Esophagus squamous epithelium (tissue), 5 donors: ENCODE measurements at regions not wholly inside any gene's neighbourhood (a gene's known extent, or its start where the extent isn't known, plus 50 kb on each side); places are given as distances from the start of the nearest gene placed in this dataset.

Experiments
- DNase-seq: peaks from one replicate; lab custom pipeline; 2025; lab: John Stamatoyannopoulos, UW
- H3K27ac ChIP-seq, 4 donors: fragments of 200-600 bp; sonication (generic); one replicate each; pipeline ENCODE4 v1.5.1; 2016 to 2019; ENCODE audit warnings: mild to moderate bottlenecking in 1 of 4
- H3K27me3 ChIP-seq, 4 donors: fragments of 200-600 bp; sonication (generic); 1 replicate in 3 of 4; 2 replicates in 1 of 4; pipeline versions ENCODE4 v1.5.1 to v1.6.0; 2017 to 2021; ENCODE audit warnings: antibody characterized with exemption in 1 of 4
- H3K36me3 ChIP-seq, 3 donors: fragments of 200-600 bp; sonication (generic); one replicate each; pipeline ENCODE4 v1.5.1; 2016 to 2019
- H3K4me1 ChIP-seq, 3 donors: fragments of 200-600 bp; sonication (generic); one replicate each; pipeline ENCODE4 v1.5.1; 2017 to 2019
- H3K4me3 ChIP-seq, 4 donors: fragments of 200-600 bp; sonication (generic); 1 replicate in 3 of 4; 2 replicates in 1 of 4; pipeline ENCODE4 v1.5.1; 2016 to 2019; ENCODE audit warnings: mild to moderate bottlenecking in 2 of 4, moderate library complexity in 1 of 4
- H3K9me3 ChIP-seq, 3 donors: fragments of 200-600 bp; sonication (generic); one replicate each; pipeline ENCODE4 v1.5.1; 2016 to 2019
- CTCF ChIP-seq, 6 experiments: fragments of 450-650 bp in 4 of 6; fragments of 200-600 bp in 2 of 6; sonication (generic) in 2 of 6; IDR thresholded peaks; one replicate each; pipeline ENCODE4 v1.5.1; 2016 to 2019; ENCODE audit warnings: antibody characterized with exemption in 6 of 6, mild to moderate bottlenecking in 4 of 6, moderate library complexity in 4 of 6
- POLR2A ChIP-seq, 4 donors: fragments of 450-650 bp; IDR thresholded peaks; one replicate each; pipeline ENCODE4 v1.6.1; 2017; ENCODE audit warnings: antibody characterized with exemption in 4 of 4, mild to moderate bottlenecking in 4 of 4, moderate library complexity in 3 of 4
- WGBS, 2 donors: methylation state at CpG; one replicate each; pipeline ENCODE4 v1.1.5; 2018; 5-methylcytosine and 5-hydroxymethylcytosine counted together
- intact Hi-C: fragments of 100-400 bp; cut with DNase I; formaldehyde crosslinking; loops from one replicate; pipeline ENCODE4 v1.15.0; 2022
- donor health status: DM: yes; HTN: yes; CAD: no.

- peaks cover 0 to 51% (median 0%) of the 10 kb centered on the region in 4 donors for H3K27me3 ChIP-seq
- no peaks in the 10 kb centered on the region for H3K36me3 ChIP-seq
- no peak overlapping the region for H3K27ac ChIP-seq
- H3K4me1 ChIP-seq, result no peaks in the 10 kb centered on the region
- no peaks in the 10 kb centered on the region for H3K9me3 ChIP-seq
- DNase-seq, result no peak
- intact Hi-C loops, result no loop called here
- WGBS, 2 donors, result 58 to 71% methylated on average over 10 of the region's 10 CpGs
- H3K4me3 ChIP-seq, result no peak overlapping the region
- TF ChIP-seq CTCF (IDR thresholded peaks at IDR 0.05), result no peak
- TF ChIP-seq POLR2A (IDR thresholded peaks at IDR 0.05), result no peak
Observed at GRCh38 chr1:60952612-60953111, 129.7 kb upstream of the NFIA start.

DNA sequence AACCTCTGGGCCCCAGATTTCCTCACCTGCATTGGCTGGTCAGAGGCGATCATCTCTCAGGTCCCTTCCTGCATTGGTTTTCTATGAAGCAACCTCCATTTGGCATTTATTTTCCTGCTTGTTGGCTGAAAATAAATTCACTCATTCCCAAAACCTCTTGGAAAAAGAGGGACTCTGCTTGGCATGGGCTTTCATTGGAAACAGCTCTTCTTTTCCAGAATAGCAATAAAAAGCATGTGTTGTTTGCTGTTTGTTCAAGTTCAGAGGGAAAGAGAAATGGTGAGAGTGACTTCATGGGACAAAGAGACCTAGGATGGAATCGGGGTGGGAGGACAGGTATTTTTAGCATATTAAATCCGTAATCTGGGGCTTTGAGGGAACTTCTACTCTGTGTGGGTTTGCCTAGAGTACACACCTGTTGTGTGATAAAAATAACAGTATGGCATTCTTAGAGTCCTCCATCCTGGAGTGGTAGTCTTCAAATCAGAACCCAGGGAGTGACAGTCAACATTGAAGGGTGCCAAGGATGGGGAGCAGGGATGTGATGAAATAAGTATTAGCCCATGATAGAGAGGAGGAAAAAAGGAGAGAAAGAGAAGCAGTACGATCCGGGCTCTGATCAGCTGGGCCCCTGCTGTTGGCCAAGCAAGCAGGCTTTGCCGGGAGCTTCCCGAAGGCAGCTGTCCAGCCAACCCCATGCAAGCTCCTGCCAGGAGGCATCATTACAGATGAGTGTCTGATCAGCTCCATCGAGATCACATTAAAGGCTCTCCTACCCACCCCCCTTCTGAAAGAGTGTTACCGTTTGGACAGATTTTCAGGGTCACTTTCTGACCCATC lies 131.9 kb upstream of the NFIA start:
- H3K9me3 ChIP-seq, result no peaks in the 10 kb centered on the region
- 70 to 72% methylated on average over 8 to 9 of the region's 9 CpGs for WGBS, 2 donors
- H3K27ac ChIP-seq, result no peak overlapping the region

GRCh38 chr1:60949826-60950197 lies 132.5 kb upstream of the NFIA start:
- peaks cover 0 to 42% (median 0%) of the 10 kb centered on the region in 4 donors for H3K27me3 ChIP-seq
- H3K4me1 ChIP-seq, result no peaks in the 10 kb centered on the region
- no peak for DNase-seq
- no peak overlapping the region for H3K27ac ChIP-seq
- H3K36me3 ChIP-seq, result no peaks in the 10 kb centered on the region
- intact Hi-C loops, result no loop called here
- 96 to 98% methylated on average over 3 of the region's 3 CpGs for WGBS, 2 donors
- H3K4me3 ChIP-seq, result no peak overlapping the region
- TF ChIP-seq CTCF (IDR thresholded peaks at IDR 0.05), result no peak
- no peak for TF ChIP-seq POLR2A (IDR thresholded peaks at IDR 0.05)
- H3K9me3 ChIP-seq, result no peaks in the 10 kb centered on the region

More for the DNA sequence above, 131.9 kb upstream of the NFIA start:
- DNase-seq, result no peak
- H3K4me3 ChIP-seq, result no peak overlapping the region
- H3K36me3 ChIP-seq, result no peaks in the 10 kb centered on the region
- H3K4me1 ChIP-seq, result no peaks in the 10 kb centered on the region
- H3K27me3 ChIP-seq, result peaks cover 0 to 47% (median 0%) of the 10 kb centered on the region in 4 donors
- intact Hi-C loops, result no loop called here
- TF ChIP-seq POLR2A (IDR thresholded peaks at IDR 0.05) (no peak), CTCF (IDR thresholded peaks at IDR 0.05) (no peak)

- no peaks in the 10 kb centered on the region for H3K36me3 ChIP-seq
- H3K27ac ChIP-seq, result no peak overlapping the region
- WGBS, 2 donors, result 64 to 73% methylated on average over 4 to 5 of the region's 5 CpGs
- TF ChIP-seq POLR2A (IDR thresholded peaks at IDR 0.05) (no peak), CTCF (IDR thresholded peaks at IDR 0.05) (no peak)
- H3K4me1 ChIP-seq, result no peaks in the 10 kb centered on the region
- intact Hi-C loops, result no loop called here
- no peak overlapping the region for H3K4me3 ChIP-seq
- DNase-seq, result no peak
- H3K27me3 ChIP-seq, result peaks cover 0 to 38% (median 0%) of the 10 kb centered on the region in 4 donors
- H3K9me3 ChIP-seq, result no peaks in the 10 kb centered on the region
Observed at GRCh38 chr1:60949154-60949825, 133.1 kb upstream of the NFIA start.

- no peaks in the 10 kb centered on the region for H3K9me3 ChIP-seq
- no peak overlapping the region for H3K4me3 ChIP-seq
- intact Hi-C loops, result no loop called here
- H3K27ac ChIP-seq, result no peak overlapping the region
- DNase-seq, result no peak
- H3K27me3 ChIP-seq, result peaks cover 0 to 34% (median 0%) of the 10 kb centered on the region in 4 donors
- 57 to 69% methylated on average over 1 of the region's 1 CpG for WGBS, 2 donors
- H3K36me3 ChIP-seq, result no peaks in the 10 kb centered on the region
- TF ChIP-seq POLR2A (IDR thresholded peaks at IDR 0.05), result no peak
- no peak for TF ChIP-seq CTCF (IDR thresholded peaks at IDR 0.05)
- H3K4me1 ChIP-seq, result no peaks in the 10 kb centered on the region
Observed at GRCh38 chr1:60948486-60948885, 133.9 kb upstream of the NFIA start.
